Upper lobe of left lung (tissue), 6 donors: ENCODE measurements at regions not wholly inside any gene's neighbourhood (a gene's known extent, or its start where the extent isn't known, plus 50 kb on each side); places are given as distances from the start of the nearest gene placed in this dataset.

Experiments used
- ATAC-seq, 2 donors: fragments of 200-7000 bp; cut with Tn5 transposase; one replicate each; pipeline ENCODE4 v1.9.1; 2022; ENCODE audit warnings: mild to moderate bottlenecking in 2 of 2, moderate library complexity in 2 of 2; ENCODE audit not compliant: low FRiP score in 2 of 2
- DNase-seq, 2 donors: peaks; one replicate each; pipeline ENCODE4 v3.0.0-alpha.2; 2019 to 2020
- H3K27ac ChIP-seq, 4 donors: fragments of 200-600 bp; sonication (generic); one replicate each; pipeline ENCODE4 v1.5.1; 2016 to 2019
- H3K27me3 ChIP-seq, 4 donors: fragments of 200-600 bp; sonication (generic); one replicate each; pipeline ENCODE4 v1.5.1; 2017 to 2019
- H3K36me3 ChIP-seq, 4 donors: fragments of 200-600 bp; sonication (generic); one replicate each; pipeline ENCODE4 v1.5.1; 2016 to 2019
- H3K4me1 ChIP-seq, 4 donors: fragments of 200-600 bp; sonication (generic); one replicate each; pipeline ENCODE4 v1.5.1; 2018 to 2019
- H3K4me3 ChIP-seq, 4 donors: fragments of 200-600 bp; sonication (generic); one replicate each; pipeline ENCODE4 v1.5.1; 2017 to 2019; ENCODE audit warnings: mild to moderate bottlenecking in 2 of 4, moderate library complexity in 1 of 4
- H3K9me3 ChIP-seq, 4 donors: fragments of 200-600 bp; sonication (generic); one replicate each; pipeline ENCODE4 v1.5.1; 2018 to 2019
- CTCF ChIP-seq, 6 experiments: fragments of 450-650 bp in 4 of 6; fragments of 200-600 bp in 2 of 6; sonication (generic) in 2 of 6; IDR thresholded peaks; one replicate each; pipeline ENCODE4 v1.5.1; 2016 to 2019; ENCODE audit warnings: antibody characterized with exemption in 6 of 6
- EP300 ChIP-seq, 4 donors: sonication (generic); formaldehyde crosslinking; IDR thresholded peaks; one replicate each; pipeline ENCODE4 v1.5.1; 2017; ENCODE audit warnings: antibody characterized with exemption in 4 of 4, control low read depth in 2 of 4
- POLR2A ChIP-seq, 4 donors: fragments of 450-650 bp; IDR thresholded peaks; one replicate each; pipeline ENCODE4 v1.5.1; 2016 to 2017; ENCODE audit warnings: antibody characterized with exemption in 4 of 4, mild to moderate bottlenecking in 2 of 4
- POLR2AphosphoS5 ChIP-seq, 2 donors: sonication (generic); formaldehyde crosslinking; IDR thresholded peaks; one replicate each; pipeline ENCODE4 v1.5.1; 2017; ENCODE audit warnings: antibody characterized with exemption in 2 of 2
- WGBS, 2 donors: methylation state at CpG; one replicate each; pipeline ENCODE4 v1.1.5; 2017 to 2018; 5-methylcytosine and 5-hydroxymethylcytosine counted together
- donor health status: DM: no; HTN: no; CAD: no; lungs with moderate emphysema.
- donor health status: DM: no; HTN: yes; CAD: no; lungs with severe emphysema.

DNA sequence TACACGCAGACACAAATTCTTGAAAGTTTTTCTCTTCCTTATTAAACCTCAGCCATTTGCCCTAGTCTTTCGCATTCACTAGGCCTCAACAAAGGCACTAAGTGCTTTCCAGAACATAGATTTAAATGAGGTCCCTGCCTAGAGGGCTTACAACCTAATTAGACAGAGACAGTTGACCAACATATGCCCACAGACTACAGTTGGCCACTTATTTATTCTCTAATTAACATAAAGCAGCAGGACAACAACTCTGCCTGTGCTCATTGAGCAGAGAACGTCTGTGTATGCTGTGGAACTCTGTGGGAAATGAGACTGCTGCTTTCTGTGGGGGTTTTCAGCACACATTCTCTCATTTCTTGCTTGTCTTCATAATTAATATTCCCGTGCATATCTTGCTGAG is 303.0 kb upstream of the TACR3 start:
- WGBS, 2 donors, result 71 to 73% methylated on average over 4 of the region's 4 CpGs
- no peaks in the 10 kb centered on the region for H3K36me3 ChIP-seq
- DNase-seq, result no peak

GRCh38 chr4:104022226-104022625 is 302.4 kb upstream of the TACR3 start:
- Histone ChIP-seq H3K9me3 (no peaks in the 10 kb centered on the region), H3K4me3 (no peak overlapping the region), H3K27ac (no peak overlapping the region), H3K27me3 (no peaks in the 10 kb centered on the region), H3K36me3 (no peaks in the 10 kb centered on the region), H3K4me1 (no peaks in the 10 kb centered on the region)
- no peak for DNase-seq
- no peak for ATAC-seq
- WGBS, 2 donors, result 62 to 65% methylated on average over 2 of the region's 2 CpGs
- no peak for TF ChIP-seq POLR2A (IDR thresholded peaks at IDR 0.05)
- TF ChIP-seq EP300 (IDR thresholded peaks at IDR 0.05), result no peak
- no peak for TF ChIP-seq POLR2AphosphoS5 (IDR thresholded peaks at IDR 0.05)
- no peak for TF ChIP-seq CTCF (IDR thresholded peaks at IDR 0.05)

More for the DNA sequence above, 303.0 kb upstream of the TACR3 start:
- TF ChIP-seq POLR2AphosphoS5 (IDR thresholded peaks at IDR 0.05), result no peak
- TF ChIP-seq CTCF (IDR thresholded peaks at IDR 0.05), result no peak
- TF ChIP-seq POLR2A (IDR thresholded peaks at IDR 0.05), result no peak
- TF ChIP-seq EP300 (IDR thresholded peaks at IDR 0.05), result no peak
- no peak for ATAC-seq
- Histone ChIP-seq H3K27me3 (no peaks in the 10 kb centered on the region), H3K4me3 (no peak overlapping the region), H3K27ac (no peak overlapping the region), H3K9me3 (no peaks in the 10 kb centered on the region), H3K4me1 (no peaks in the 10 kb centered on the region)

- 88 to 94% methylated on average over 3 of the region's 3 CpGs for WGBS, 2 donors
- Histone ChIP-seq H3K27me3 (no peaks in the 10 kb centered on the region), H3K4me1 (no peaks in the 10 kb centered on the region), H3K27ac (no peak overlapping the region), H3K4me3 (no peak overlapping the region), H3K9me3 (no peaks in the 10 kb centered on the region), H3K36me3 (no peaks in the 10 kb centered on the region)
- no peak for DNase-seq
- TF ChIP-seq POLR2A (IDR thresholded peaks at IDR 0.05), result no peak
- TF ChIP-seq EP300 (IDR thresholded peaks at IDR 0.05), result no peak
- no peak for TF ChIP-seq POLR2AphosphoS5 (IDR thresholded peaks at IDR 0.05)
- no peak for TF ChIP-seq CTCF (IDR thresholded peaks at IDR 0.05)
- no peak for ATAC-seq
Observed at GRCh38 chr4:104020641-104021040, 300.9 kb upstream of the TACR3 start.

DNA sequence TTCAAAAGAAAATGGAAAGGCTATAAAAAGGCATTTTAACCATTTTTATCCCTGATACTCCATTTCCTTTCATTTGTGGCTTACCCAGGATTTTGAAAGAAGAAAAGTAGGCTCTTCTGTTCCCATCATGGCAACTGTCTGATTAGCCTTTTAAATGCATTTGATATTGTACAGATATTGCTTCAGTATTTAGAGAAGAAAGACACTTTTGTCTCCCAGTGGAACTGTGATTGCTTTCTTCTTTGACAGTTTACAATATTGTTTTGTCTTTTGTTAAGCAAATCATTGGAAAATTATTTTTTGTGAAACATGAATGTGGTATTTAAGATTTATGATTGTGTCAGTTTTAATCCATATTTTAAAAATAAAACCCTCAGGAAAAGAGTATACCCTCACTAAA is 297.4 kb upstream of the TACR3 start:
- H3K4me3 ChIP-seq, result no peak overlapping the region
- no peaks in the 10 kb centered on the region for H3K27me3 ChIP-seq
- DNase-seq (no peak), ATAC-seq (no peak)
- H3K27ac ChIP-seq, result no peak overlapping the region
- H3K4me1 ChIP-seq, result no peaks in the 10 kb centered on the region
- no peaks in the 10 kb centered on the region for H3K9me3 ChIP-seq
- no peak for TF ChIP-seq POLR2A (IDR thresholded peaks at IDR 0.05)
- no peak for TF ChIP-seq POLR2AphosphoS5 (IDR thresholded peaks at IDR 0.05)
- no peak for TF ChIP-seq EP300 (IDR thresholded peaks at IDR 0.05)
- no peak for TF ChIP-seq CTCF (IDR thresholded peaks at IDR 0.05)
- no peaks in the 10 kb centered on the region for H3K36me3 ChIP-seq

DNA sequence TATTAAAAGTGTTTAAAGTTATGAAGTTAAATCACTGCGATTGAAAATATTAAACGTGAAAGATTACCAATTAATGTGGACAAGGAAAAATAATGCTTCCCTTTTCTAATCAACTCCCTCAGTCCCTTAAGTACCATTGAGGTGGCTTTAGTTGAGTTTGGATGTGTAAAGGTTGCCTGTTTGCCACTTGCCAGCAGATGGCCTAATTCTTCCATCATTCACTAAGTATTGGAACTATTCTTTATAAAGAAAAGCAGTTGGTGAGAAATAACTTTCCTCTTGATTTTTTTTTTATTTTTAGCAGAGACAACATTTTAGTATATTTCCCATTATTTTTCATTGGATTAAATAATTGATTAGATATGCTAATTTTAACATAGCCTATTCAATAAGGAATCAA is 295.9 kb upstream of the TACR3 start:
- no peak for ATAC-seq
- 29 to 43% methylated on average over 2 of the region's 2 CpGs for WGBS, 2 donors
- no peak for DNase-seq
- no peaks in the 10 kb centered on the region for H3K36me3 ChIP-seq
- H3K4me3 ChIP-seq, result no peak overlapping the region
- TF ChIP-seq CTCF (IDR thresholded peaks at IDR 0.05), result no peak
- no peak for TF ChIP-seq EP300 (IDR thresholded peaks at IDR 0.05)
- TF ChIP-seq POLR2AphosphoS5 (IDR thresholded peaks at IDR 0.05), result no peak
- TF ChIP-seq POLR2A (IDR thresholded peaks at IDR 0.05), result no peak
- H3K9me3 ChIP-seq, result no peaks in the 10 kb centered on the region
- no peak overlapping the region for H3K27ac ChIP-seq
- H3K27me3 ChIP-seq, result no peaks in the 10 kb centered on the region
- no peaks in the 10 kb centered on the region for H3K4me1 ChIP-seq
